Transverse colon (tissue), 4 donors: ENCODE measurements at regions not wholly inside any gene's neighbourhood (a gene's known extent, or its start where the extent isn't known, plus 50 kb on each side); places are given as distances from the start of the nearest gene placed in this dataset.

Experiments
- CTCF ChIP-seq, 5 experiments: fragments of 200-600 bp in 3 of 5; fragments of 450-650 bp in 2 of 5; sonication (generic) in 3 of 5; IDR thresholded peaks; 1 replicate in 2 of 5; 2 replicates in 3 of 5; pipeline ENCODE4 v1.5.1; 2016 to 2017; ENCODE audit warnings: antibody characterized with exemption in 5 of 5, inconsistent platforms in 3 of 5, mild to moderate bottlenecking in 2 of 5, moderate library complexity in 1 of 5
- EP300 ChIP-seq: sonication (generic); formaldehyde crosslinking; IDR thresholded peaks from one replicate; pipeline ENCODE4 v1.6.1; 2017; ENCODE audit warnings: antibody characterized with exemption, low read depth
- POLR2A ChIP-seq: fragments of 450-650 bp; IDR thresholded peaks from one replicate; pipeline ENCODE4 v1.6.1; 2016; ENCODE audit warnings: antibody characterized with exemption, mild to moderate bottlenecking, moderate library complexity
- POLR2AphosphoS5 ChIP-seq, 3 donors: sonication (generic); formaldehyde crosslinking; IDR thresholded peaks; one replicate each; pipeline ENCODE4 v1.6.1; 2016; ENCODE audit warnings: antibody characterized with exemption in 3 of 3

DNA sequence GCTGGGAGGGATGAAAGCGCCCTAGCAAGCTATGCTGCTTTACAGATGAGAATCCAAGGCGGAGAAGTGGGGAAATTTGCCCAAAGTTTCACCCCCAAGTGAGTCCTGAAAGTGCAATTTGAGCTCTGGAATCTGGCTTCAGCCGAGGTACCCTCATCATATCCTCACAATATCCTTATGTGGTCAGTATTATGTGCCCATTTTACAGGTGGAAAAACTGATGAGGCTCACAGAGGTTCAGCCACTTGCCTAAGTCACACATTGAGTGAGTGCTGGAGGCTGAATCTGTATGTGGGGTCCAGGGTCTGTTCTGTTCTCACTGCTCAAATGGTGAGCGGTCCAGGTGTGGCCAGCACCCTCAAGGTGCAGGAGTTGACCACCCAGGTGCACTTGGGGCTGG lies 85.3 kb downstream of the MATN1 start:
- TF ChIP-seq CTCF (IDR thresholded peaks at IDR 0.05) (no peak), POLR2A (no peak), POLR2AphosphoS5 (IDR thresholded peaks at IDR 0.05) (no peak), EP300 (no peak)
